ENCODE measurements at regions not wholly inside any gene's neighbourhood (a gene's known extent, or its start where the extent isn't known, plus 50 kb on each side); places are given as distances from the start of the nearest gene placed in this dataset.

DNA sequence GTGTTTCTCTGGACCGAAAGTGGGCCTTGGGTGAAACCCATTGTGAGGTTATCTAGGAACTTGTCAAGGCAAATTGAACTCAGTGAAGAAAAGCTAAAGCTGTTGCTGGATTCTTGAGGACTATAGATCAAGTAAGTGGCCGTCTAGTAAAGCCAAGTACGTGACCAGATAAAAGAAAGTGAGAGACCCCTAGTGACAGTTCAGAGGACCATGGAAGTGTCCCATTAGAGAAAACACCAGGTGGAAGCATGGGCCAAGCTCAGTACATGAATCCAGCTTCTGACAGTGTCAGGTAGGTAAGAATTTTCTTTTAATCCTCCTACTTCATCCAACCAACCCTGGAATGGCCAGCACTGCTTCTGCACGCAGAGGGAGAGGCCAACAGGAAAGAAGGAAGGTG, 349.3 kb upstream of the RGMA start:
- Histone ChIP-seq H3K27me3 (ENCODE audit: insufficient read depth, poor library complexity, severe bottlenecking) (peaks cover 3% of the 10 kb centered on the region), H3K27ac (replicated peaks) (no peak overlapping the region), H3K4me3 (replicated peaks; ENCODE audit: insufficient read depth, low read length) (no peak overlapping the region)
- TF ChIP-seq, protein P1, sequence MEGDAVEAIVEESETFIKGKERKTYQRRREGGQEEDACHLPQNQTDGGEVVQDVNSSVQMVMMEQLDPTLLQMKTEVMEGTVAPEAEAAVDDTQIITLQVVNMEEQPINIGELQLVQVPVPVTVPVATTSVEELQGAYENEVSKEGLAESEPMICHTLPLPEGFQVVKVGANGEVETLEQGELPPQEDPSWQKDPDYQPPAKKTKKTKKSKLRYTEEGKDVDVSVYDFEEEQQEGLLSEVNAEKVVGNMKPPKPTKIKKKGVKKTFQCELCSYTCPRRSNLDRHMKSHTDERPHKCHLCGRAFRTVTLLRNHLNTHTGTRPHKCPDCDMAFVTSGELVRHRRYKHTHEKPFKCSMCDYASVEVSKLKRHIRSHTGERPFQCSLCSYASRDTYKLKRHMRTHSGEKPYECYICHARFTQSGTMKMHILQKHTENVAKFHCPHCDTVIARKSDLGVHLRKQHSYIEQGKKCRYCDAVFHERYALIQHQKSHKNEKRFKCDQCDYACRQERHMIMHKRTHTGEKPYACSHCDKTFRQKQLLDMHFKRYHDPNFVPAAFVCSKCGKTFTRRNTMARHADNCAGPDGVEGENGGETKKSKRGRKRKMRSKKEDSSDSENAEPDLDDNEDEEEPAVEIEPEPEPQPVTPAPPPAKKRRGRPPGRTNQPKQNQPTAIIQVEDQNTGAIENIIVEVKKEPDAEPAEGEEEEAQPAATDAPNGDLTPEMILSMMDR (IDR thresholded peaks at IDR 0.05; ENCODE audit: insufficient read depth, low read length) = no peak
- TF ChIP-seq SPI1 (IDR thresholded peaks at IDR 0.05; ENCODE audit: borderline replicate concordance, low read depth) (no peak), GABPA (IDR thresholded peaks at IDR 0.05; ENCODE audit: low read depth) (no peak), POLR2AphosphoS5 (IDR thresholded peaks at IDR 0.05; ENCODE audit: low read depth) (no peak)
- TF ChIP-seq, protein P2, sequence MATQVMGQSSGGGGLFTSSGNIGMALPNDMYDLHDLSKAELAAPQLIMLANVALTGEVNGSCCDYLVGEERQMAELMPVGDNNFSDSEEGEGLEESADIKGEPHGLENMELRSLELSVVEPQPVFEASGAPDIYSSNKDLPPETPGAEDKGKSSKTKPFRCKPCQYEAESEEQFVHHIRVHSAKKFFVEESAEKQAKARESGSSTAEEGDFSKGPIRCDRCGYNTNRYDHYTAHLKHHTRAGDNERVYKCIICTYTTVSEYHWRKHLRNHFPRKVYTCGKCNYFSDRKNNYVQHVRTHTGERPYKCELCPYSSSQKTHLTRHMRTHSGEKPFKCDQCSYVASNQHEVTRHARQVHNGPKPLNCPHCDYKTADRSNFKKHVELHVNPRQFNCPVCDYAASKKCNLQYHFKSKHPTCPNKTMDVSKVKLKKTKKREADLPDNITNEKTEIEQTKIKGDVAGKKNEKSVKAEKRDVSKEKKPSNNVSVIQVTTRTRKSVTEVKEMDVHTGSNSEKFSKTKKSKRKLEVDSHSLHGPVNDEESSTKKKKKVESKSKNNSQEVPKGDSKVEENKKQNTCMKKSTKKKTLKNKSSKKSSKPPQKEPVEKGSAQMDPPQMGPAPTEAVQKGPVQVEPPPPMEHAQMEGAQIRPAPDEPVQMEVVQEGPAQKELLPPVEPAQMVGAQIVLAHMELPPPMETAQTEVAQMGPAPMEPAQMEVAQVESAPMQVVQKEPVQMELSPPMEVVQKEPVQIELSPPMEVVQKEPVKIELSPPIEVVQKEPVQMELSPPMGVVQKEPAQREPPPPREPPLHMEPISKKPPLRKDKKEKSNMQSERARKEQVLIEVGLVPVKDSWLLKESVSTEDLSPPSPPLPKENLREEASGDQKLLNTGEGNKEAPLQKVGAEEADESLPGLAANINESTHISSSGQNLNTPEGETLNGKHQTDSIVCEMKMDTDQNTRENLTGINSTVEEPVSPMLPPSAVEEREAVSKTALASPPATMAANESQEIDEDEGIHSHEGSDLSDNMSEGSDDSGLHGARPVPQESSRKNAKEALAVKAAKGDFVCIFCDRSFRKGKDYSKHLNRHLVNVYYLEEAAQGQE (IDR thresholded peaks at IDR 0.05; ENCODE audit: insufficient replicate concordance, low read depth) = no peak
- DNase-seq (ENCODE audit: low read depth in 1 of 2, low spot score in 1 of 2) = no peak

DNA sequence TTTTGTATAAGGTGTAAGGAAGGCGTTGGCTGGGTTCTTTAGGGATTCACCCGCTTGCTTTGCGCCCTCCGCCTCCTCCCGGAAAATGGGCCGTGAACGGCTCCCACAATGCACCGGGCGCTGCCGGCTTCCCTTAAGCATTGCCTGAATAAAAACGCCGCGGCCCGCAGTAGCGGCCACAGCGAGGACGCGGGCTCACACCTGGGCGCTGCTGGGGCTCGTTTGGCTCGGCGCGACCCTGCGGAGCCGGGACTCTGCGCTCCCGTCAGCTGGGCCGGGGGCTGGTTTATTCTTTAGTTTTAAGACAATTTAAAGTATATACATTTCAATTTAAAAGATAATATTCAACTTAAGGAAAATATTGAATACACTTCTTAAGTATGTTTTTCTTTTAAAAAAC, 343.5 kb upstream of the RGMA start:
- no peaks in the 10 kb centered on the region for H3K27me3 ChIP-seq (ENCODE audit: insufficient read depth, poor library complexity, severe bottlenecking)
- TF ChIP-seq SPI1 (IDR thresholded peaks at IDR 0.05; ENCODE audit: borderline replicate concordance, low read depth) = no peak
- no peak for TF ChIP-seq GABPA (IDR thresholded peaks at IDR 0.05; ENCODE audit: low read depth)
- TF ChIP-seq, protein P2 (IDR thresholded peaks at IDR 0.05; ENCODE audit: insufficient replicate concordance, low read depth) = no peak
- TF ChIP-seq POLR2AphosphoS5 (IDR thresholded peaks at IDR 0.05; ENCODE audit: low read depth) = no peak
- TF ChIP-seq, protein P1 (IDR thresholded peaks at IDR 0.05; ENCODE audit: insufficient read depth, low read length) = no peak
- no peak for DNase-seq (ENCODE audit: low read depth in 1 of 2, low spot score in 1 of 2)
- H3K27ac ChIP-seq (replicated peaks) = no peak overlapping the region
- H3K4me3 ChIP-seq (replicated peaks; ENCODE audit: insufficient read depth, low read length) = no peak overlapping the region

DNA sequence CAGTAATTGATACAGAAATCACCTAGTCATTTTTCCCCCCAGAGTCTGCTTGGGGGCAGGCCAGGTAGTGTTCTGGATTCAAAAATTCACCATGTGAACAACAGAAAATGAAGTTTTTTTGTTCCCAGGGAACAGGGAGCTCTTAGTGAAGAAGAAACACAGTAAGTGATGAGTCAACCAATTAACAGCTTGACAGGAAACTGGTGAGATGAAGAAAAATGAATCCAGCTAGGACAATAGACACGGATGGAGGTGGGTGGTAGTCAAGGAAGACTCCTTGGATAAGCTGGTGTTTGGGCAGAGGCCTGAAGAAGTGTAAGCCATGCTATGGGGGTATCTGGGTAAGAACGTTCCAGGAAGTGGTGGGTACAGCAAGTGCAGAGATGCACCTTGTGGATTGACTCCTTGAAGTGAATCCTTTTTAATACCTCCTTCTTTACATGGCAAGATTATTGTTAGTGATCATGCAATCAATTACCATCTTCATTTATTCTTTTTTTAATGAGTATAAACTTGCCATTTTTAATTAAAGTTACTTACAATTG, 339.9 kb upstream of the RGMA start:
- TF ChIP-seq, protein P2 (IDR thresholded peaks at IDR 0.05; ENCODE audit: insufficient replicate concordance, low read depth) = no peak
- no peak overlapping the region for H3K4me3 ChIP-seq (replicated peaks; ENCODE audit: insufficient read depth, low read length)
- H3K27me3 ChIP-seq (ENCODE audit: insufficient read depth, poor library complexity, severe bottlenecking) = no peaks in the 10 kb centered on the region
- no peak overlapping the region for H3K27ac ChIP-seq (replicated peaks)
- DNase-seq (ENCODE audit: low read depth in 1 of 2, low spot score in 1 of 2) = no peak

Data from HL-60 (cell line).